SK-N-SH treated with all-trans-retinoic acid at 6 μM for 48 hours (cell line): ENCODE measurements at regions not wholly inside any gene's neighbourhood (a gene's known extent, or its start where the extent isn't known, plus 50 kb on each side); places are given as distances from the start of the nearest gene placed in this dataset.

Experiments used
- ATAC-seq: fragments of 200-7000 bp; cut with Tn5 transposase; 3 replicates; pipeline ENCODE4 v1.9.1; 2020; ENCODE audit warnings: mild to moderate bottlenecking, moderate library complexity
- ARNTL ChIP-seq: fragments of 450-650 bp; formaldehyde crosslinking; IDR thresholded peaks from 2 replicates; pipeline ENCODE4 v1.5.0; 2020; ENCODE audit warnings: low read depth, mild to moderate bottlenecking, moderate library complexity, borderline replicate concordance
- BACH2 ChIP-seq: fragments of 250-450 bp; sonication (Bioruptor Pico); IDR thresholded peaks from 2 replicates; pipeline ENCODE4 v1.9.0; 2021; ENCODE audit warnings: mild to moderate bottlenecking, borderline replicate concordance
- CSDC2 ChIP-seq: fragments of 250-450 bp; sonication (Bioruptor Pico); IDR thresholded peaks from 2 replicates; pipeline ENCODE4 v1.5.0; 2020; ENCODE audit warnings: mild to moderate bottlenecking, moderate library complexity
- CSRNP3 ChIP-seq: fragments of 250-450 bp; sonication (Bioruptor Pico); IDR thresholded peaks from 2 replicates; pipeline ENCODE4 v1.5.1; 2021; ENCODE audit warnings: mild to moderate bottlenecking, moderate library complexity
- GLIS3 ChIP-seq: fragments of 250-450 bp; sonication (Bioruptor Pico); IDR thresholded peaks from 2 replicates; pipeline ENCODE4 v1.5.0; 2020; ENCODE audit warnings: mild to moderate bottlenecking, moderate library complexity
- ISL1 ChIP-seq: fragments of 250-450 bp; sonication (Bioruptor Pico); IDR thresholded peaks from 2 replicates; pipeline ENCODE4 v2.1.2; 2022; ENCODE audit warnings: mild to moderate bottlenecking, moderate library complexity
- OSR1 ChIP-seq: fragments of 250-450 bp; sonication (Bioruptor Pico); IDR thresholded peaks from 2 replicates; pipeline ENCODE4 v1.8.0; 2022; ENCODE audit warnings: moderate library complexity, mild to moderate bottlenecking, inconsistent platforms
- PPARA ChIP-seq: fragments of 250-450 bp; sonication (Bioruptor Pico); IDR thresholded peaks from 2 replicates; pipeline ENCODE4 v1.5.0; 2020; ENCODE audit warnings: mild to moderate bottlenecking, borderline replicate concordance
- SNAI2 ChIP-seq: fragments of 250-450 bp; sonication (Bioruptor Pico); IDR thresholded peaks from 2 replicates; pipeline ENCODE4 v1.5.0; 2020; ENCODE audit warnings: mild to moderate bottlenecking, moderate library complexity
- TCF4 ChIP-seq: fragments of 250-450 bp; sonication (Bioruptor Pico); IDR thresholded peaks from 2 replicates; pipeline ENCODE4 v1.8.0; 2021; ENCODE audit warnings: mild to moderate bottlenecking, moderate library complexity, borderline replicate concordance
- ZC3H10 ChIP-seq: fragments of 250-450 bp; sonication (Bioruptor Pico); IDR thresholded peaks from 2 replicates; pipeline ENCODE4 v1.5.1; 2021; ENCODE audit warnings: mild to moderate bottlenecking, moderate library complexity
- ZFP3 ChIP-seq: fragments of 250-450 bp; sonication (Bioruptor Pico); IDR thresholded peaks from 2 replicates; pipeline ENCODE4 v1.5.0; 2020; ENCODE audit warnings: mild to moderate bottlenecking, moderate library complexity
- ZFP30 ChIP-seq: fragments of 450-650 bp; formaldehyde crosslinking; IDR thresholded peaks from 2 replicates; pipeline ENCODE4 v1.5.0; 2022; ENCODE audit warnings: mild to moderate bottlenecking, moderate library complexity
- ZNF565 ChIP-seq: fragments of 450-650 bp; formaldehyde crosslinking; conservative IDR thresholded peaks from 2 replicates; pipeline ENCODE4 v1.5.0; 2020; ENCODE audit warnings: low read depth, mild to moderate bottlenecking, moderate library complexity
- ZNF70 ChIP-seq: fragments of 450-650 bp; formaldehyde crosslinking; IDR thresholded peaks from 2 replicates; pipeline ENCODE4 v1.5.0; 2020; ENCODE audit warnings: mild to moderate bottlenecking, moderate library complexity
- ZNF8 ChIP-seq: fragments of 450-650 bp; formaldehyde crosslinking; IDR thresholded peaks from 2 replicates; pipeline ENCODE4 v1.5.0; 2020; ENCODE audit warnings: mild to moderate bottlenecking, moderate library complexity
- TF ChIP-seq, protein P1 (sequence below): fragments of 250-450 bp; sonication (Bioruptor Pico); IDR thresholded peaks from 2 replicates; pipeline ENCODE4 v1.5.1; 2020; ENCODE audit warnings: low read depth, mild to moderate bottlenecking, moderate library complexity
- TF ChIP-seq, protein P2 (sequence below): fragments of 250-450 bp; sonication (Bioruptor Pico); IDR thresholded peaks from 2 replicates; pipeline ENCODE4 v1.8.0; 2020; ENCODE audit warnings: mild to moderate bottlenecking, moderate library complexity, borderline replicate concordance
- TF ChIP-seq, protein P3 (sequence below): fragments of 250-450 bp; sonication (Bioruptor Pico); IDR thresholded peaks from 2 replicates; pipeline ENCODE4 v1.5.0; 2020; ENCODE audit warnings: mild to moderate bottlenecking, moderate library complexity

- no peak for TF ChIP-seq ZFP3
- no peak for TF ChIP-seq PPARA
- no peak for TF ChIP-seq ARNTL (CRISPR knock-in tag)
- no peak for ATAC-seq
Observed at GRCh38 chr6:22829070-22829469, 259.7 kb downstream of the HDGFL1 start.

DNA sequence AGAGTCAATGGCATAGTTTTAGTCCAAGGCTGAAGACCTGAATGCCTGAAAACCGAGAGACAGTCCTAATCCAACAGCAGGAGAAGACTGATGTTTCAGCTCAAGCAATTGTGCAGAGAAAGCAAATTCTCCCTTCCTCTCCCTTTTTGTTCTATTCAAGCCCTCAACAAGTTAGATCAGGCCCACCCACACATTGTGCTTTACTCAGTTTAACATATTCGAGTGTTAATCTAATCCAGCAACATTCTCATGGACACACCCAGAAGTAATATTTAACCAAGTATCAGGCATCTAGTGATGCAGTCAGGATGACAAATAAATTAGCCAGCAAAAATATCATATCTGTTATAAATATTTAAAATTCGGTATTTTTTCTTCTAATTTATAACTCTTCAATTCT lies 261.1 kb downstream of the HDGFL1 start:
- TF ChIP-seq BACH2 (CRISPR knock-in tag), result no peak
- TF ChIP-seq SNAI2 (CRISPR knock-in tag), result no peak
- TF ChIP-seq, protein P1, sequence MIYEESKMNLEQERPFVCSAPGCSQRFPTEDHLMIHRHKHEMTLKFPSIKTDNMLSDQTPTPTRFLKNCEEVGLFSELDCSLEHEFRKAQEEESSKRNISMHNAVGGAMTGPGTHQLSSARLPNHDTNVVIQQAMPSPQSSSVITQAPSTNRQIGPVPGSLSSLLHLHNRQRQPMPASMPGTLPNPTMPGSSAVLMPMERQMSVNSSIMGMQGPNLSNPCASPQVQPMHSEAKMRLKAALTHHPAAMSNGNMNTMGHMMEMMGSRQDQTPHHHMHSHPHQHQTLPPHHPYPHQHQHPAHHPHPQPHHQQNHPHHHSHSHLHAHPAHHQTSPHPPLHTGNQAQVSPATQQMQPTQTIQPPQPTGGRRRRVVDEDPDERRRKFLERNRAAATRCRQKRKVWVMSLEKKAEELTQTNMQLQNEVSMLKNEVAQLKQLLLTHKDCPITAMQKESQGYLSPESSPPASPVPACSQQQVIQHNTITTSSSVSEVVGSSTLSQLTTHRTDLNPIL (CRISPR knock-in tag), result no peak
- TF ChIP-seq ZC3H10 (CRISPR knock-in tag), result no peak
- no peak for TF ChIP-seq ISL1 (CRISPR knock-in tag)
- TF ChIP-seq GLIS3 (CRISPR knock-in tag), result no peak
- no peak for TF ChIP-seq ZFP30 (CRISPR knock-in tag)
- no peak for ATAC-seq

GRCh38 chr6:22833191-22833590 lies 263.8 kb downstream of the HDGFL1 start:
- ATAC-seq, result no peak

More at GRCh38 chr6:22833191-22833590, 263.8 kb downstream of the HDGFL1 start:
- TF ChIP-seq CSDC2 (CRISPR knock-in tag) (no peak), ZNF8 (CRISPR knock-in tag) (no peak), SNAI2 (CRISPR knock-in tag) (no peak), OSR1 (CRISPR knock-in tag) (no peak), ISL1 (CRISPR knock-in tag) (no peak), BACH2 (CRISPR knock-in tag) (no peak), TCF4 (CRISPR knock-in tag) (no peak), ZFP3 (no peak), CSRNP3 (CRISPR knock-in tag) (no peak), ZNF70 (CRISPR knock-in tag) (no peak), ARNTL (CRISPR knock-in tag) (no peak), ZNF565 (CRISPR knock-in tag) (no peak)
- TF ChIP-seq, protein P2, sequence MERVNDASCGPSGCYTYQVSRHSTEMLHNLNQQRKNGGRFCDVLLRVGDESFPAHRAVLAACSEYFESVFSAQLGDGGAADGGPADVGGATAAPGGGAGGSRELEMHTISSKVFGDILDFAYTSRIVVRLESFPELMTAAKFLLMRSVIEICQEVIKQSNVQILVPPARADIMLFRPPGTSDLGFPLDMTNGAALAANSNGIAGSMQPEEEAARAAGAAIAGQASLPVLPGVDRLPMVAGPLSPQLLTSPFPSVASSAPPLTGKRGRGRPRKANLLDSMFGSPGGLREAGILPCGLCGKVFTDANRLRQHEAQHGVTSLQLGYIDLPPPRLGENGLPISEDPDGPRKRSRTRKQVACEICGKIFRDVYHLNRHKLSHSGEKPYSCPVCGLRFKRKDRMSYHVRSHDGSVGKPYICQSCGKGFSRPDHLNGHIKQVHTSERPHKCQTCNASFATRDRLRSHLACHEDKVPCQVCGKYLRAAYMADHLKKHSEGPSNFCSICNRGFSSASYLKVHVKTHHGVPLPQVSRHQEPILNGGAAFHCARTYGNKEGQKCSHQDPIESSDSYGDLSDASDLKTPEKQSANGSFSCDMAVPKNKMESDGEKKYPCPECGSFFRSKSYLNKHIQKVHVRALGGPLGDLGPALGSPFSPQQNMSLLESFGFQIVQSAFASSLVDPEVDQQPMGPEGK (CRISPR knock-in tag), result no peak
- TF ChIP-seq, protein P1 (CRISPR knock-in tag), result no peak
- TF ChIP-seq, protein P3, sequence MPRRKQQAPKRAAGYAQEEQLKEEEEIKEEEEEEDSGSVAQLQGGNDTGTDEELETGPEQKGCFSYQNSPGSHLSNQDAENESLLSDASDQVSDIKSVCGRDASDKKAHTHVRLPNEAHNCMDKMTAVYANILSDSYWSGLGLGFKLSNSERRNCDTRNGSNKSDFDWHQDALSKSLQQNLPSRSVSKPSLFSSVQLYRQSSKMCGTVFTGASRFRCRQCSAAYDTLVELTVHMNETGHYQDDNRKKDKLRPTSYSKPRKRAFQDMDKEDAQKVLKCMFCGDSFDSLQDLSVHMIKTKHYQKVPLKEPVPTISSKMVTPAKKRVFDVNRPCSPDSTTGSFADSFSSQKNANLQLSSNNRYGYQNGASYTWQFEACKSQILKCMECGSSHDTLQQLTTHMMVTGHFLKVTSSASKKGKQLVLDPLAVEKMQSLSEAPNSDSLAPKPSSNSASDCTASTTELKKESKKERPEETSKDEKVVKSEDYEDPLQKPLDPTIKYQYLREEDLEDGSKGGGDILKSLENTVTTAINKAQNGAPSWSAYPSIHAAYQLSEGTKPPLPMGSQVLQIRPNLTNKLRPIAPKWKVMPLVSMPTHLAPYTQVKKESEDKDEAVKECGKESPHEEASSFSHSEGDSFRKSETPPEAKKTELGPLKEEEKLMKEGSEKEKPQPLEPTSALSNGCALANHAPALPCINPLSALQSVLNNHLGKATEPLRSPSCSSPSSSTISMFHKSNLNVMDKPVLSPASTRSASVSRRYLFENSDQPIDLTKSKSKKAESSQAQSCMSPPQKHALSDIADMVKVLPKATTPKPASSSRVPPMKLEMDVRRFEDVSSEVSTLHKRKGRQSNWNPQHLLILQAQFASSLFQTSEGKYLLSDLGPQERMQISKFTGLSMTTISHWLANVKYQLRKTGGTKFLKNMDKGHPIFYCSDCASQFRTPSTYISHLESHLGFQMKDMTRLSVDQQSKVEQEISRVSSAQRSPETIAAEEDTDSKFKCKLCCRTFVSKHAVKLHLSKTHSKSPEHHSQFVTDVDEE, result no peak
